Right cardiac atrium (tissue), 5 donors: ENCODE measurements at regions not wholly inside any gene's neighbourhood (a gene's known extent, or its start where the extent isn't known, plus 50 kb on each side); places are given as distances from the start of the nearest gene placed in this dataset.
"Not testable (repeated sequence)": the region's sequence is repeated elsewhere in the genome, so short reads cannot be mapped to it uniquely, and the experiment has no call there.

Experiments used
- ATAC-seq, 2 donors: fragments of 200-7000 bp; cut with Tn5 transposase; one replicate each; pipeline versions ENCODE4 v1.8.0 to v1.9.1; 2020; ENCODE audit warnings: moderate library complexity in 2 of 2, mild to moderate bottlenecking in 1 of 2
- DNase-seq, 3 donors: peaks; one replicate each; pipeline ENCODE4 v3.0.0-alpha.2; 2020
- H3K27ac ChIP-seq: one replicate; pipeline ENCODE4 v1.5.1; 2013; ENCODE audit warnings: mild to moderate bottlenecking, low read length, control low read depth, moderate library complexity
- H3K27me3 ChIP-seq: one replicate; pipeline ENCODE4 v1.6.1; 2013; ENCODE audit not compliant: control insufficient read depth, insufficient read depth
- H3K4me1 ChIP-seq: one replicate; pipeline ENCODE4 v1.6.1; 2013; ENCODE audit warnings: low read length; ENCODE audit not compliant: control insufficient read depth, insufficient read depth
- H3K4me3 ChIP-seq: one replicate; pipeline ENCODE4 v1.5.1; 2013; ENCODE audit warnings: low read length, control low read depth
- H3K9me3 ChIP-seq: one replicate; pipeline ENCODE4 v1.6.1; 2013; ENCODE audit warnings: low read length; ENCODE audit not compliant: control insufficient read depth
- WGBS: extraction: QIAGEN DNeasy Blood & Tissue Kit; methylation state at CpG from one replicate; pipeline ENCODE4 v1.1.7; 2013; 5-methylcytosine and 5-hydroxymethylcytosine counted together
- intact Hi-C, 4 donors: fragments of 100-400 bp; cut with DNase I; formaldehyde crosslinking; loops; one replicate each; pipeline versions ENCODE4 v1.11.0 to v1.14.0; 2022 to 2023
- donor health status: healthy with polysubstance abuse.
- donor health status: DM: no; HTN: yes; CAD: no.
- donor health status: DM: no; HTN: no; CAD: no.
- donor health status: DM: no; HTN: yes; CAD: no; lungs with severe emphysema.
- donor health status: DM: yes; HTN: yes; CAD: no.

DNA sequence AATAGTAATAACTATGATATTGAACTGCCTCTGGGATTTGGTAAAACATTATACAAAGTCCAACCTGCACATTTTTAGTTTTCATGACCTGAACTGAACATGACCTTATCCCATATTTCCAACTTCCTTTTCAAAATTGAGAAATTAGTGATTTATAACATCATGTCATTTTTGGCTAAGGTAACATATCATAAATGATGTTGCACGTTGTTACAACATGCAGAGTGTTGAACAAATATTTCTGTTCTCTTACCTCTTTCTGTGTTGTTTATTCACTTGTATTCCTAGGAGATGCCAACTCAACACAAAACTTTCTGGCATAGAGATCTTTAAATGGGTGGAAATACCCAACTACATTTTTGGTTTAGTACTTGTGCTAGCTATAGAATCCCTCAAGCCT is 496.0 kb downstream of the SLC6A15 start:
- no peak for DNase-seq
- H3K27ac ChIP-seq, result no peak overlapping the region
- 38% methylated on average over 1 of the region's 1 CpG for WGBS
- ATAC-seq, result no peak
- H3K27me3 ChIP-seq, result no peaks in the 10 kb centered on the region
- H3K4me1 ChIP-seq, result no peaks in the 10 kb centered on the region
- no peak overlapping the region for H3K4me3 ChIP-seq
- H3K9me3 ChIP-seq, result no peaks in the 10 kb centered on the region
- intact Hi-C loops, result no loop called here

GRCh38 chr12:84415946-84416345 is 496.7 kb downstream of the SLC6A15 start:
- WGBS, result 83% methylated on average over 2 of the region's 2 CpGs
- no peak for ATAC-seq

GRCh38 chr12:84413656-84414055 is 498.9 kb downstream of the SLC6A15 start:
- no peak overlapping the region for H3K4me3 ChIP-seq
- no peak overlapping the region for H3K27ac ChIP-seq
- intact Hi-C loops, result no loop called here
- no peaks in the 10 kb centered on the region for H3K27me3 ChIP-seq
- 61% methylated on average over 2 of the region's 2 CpGs for WGBS
- no peaks in the 10 kb centered on the region for H3K4me1 ChIP-seq
- DNase-seq (no peak), ATAC-seq (no peak)
- H3K9me3 ChIP-seq, result no peaks in the 10 kb centered on the region

More at GRCh38 chr12:84415946-84416345, 496.7 kb downstream of the SLC6A15 start:
- Histone ChIP-seq H3K4me3 (no peak overlapping the region), H3K27ac (no peak overlapping the region), H3K4me1 (no peaks in the 10 kb centered on the region), H3K27me3 (no peaks in the 10 kb centered on the region), H3K9me3 (no peaks in the 10 kb centered on the region)
- no peak for DNase-seq
- intact Hi-C loops, result no loop called here

DNA sequence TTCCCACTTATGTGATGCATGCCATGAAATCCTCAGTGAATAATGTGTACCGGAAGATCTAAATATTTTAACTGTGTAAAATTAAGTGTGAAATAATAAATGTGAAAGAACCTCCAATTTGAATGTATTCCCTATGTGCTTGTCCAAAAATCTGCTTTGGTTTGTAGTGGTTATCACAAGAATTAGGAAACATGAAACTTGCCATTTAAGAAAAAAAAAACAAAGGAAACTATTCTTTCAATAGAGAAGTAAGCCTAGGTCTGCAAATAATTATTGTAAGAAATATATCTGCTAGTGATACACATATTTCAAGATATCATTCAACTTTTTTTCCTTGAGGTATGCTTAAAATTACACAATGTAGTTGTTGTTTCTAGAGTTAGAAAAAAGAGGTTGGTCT is 500.4 kb downstream of the SLC6A15 start:
- Histone ChIP-seq H3K4me3 (no peak overlapping the region), H3K27me3 (no peaks in the 10 kb centered on the region), H3K9me3 (no peaks in the 10 kb centered on the region), H3K27ac (no peak overlapping the region), H3K4me1 (no peaks in the 10 kb centered on the region)
- ATAC-seq, result no peak
- no peak for DNase-seq
- 76% methylated on average over 1 of the region's 1 CpG for WGBS
- intact Hi-C loops, result no loop called here

DNA sequence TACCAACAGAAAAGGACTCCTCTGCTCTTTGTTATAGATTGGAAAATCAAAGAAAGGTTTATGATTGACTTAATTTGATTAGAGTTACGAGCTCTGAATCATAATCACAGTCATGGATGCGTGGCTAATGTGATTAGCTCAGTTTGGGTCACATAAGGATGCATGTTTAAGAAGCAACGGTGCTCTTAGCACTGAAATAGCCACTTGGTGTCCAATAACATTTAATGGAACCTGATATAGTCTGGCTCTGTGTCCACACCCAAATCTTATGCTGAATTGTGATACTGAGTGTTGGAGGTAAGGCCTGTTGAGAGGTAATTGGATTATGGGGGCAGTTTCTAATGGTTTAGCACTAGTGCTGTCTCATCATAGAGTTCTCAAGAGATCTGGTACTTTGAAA is 501.6 kb downstream of the SLC6A15 start:
- Histone ChIP-seq H3K27me3 (no peaks in the 10 kb centered on the region), H3K9me3 (no peaks in the 10 kb centered on the region), H3K27ac (no peak overlapping the region), H3K4me1 (no peaks in the 10 kb centered on the region), H3K4me3 (no peak overlapping the region)
- intact Hi-C loops, result no loop called here
- 83% methylated on average over 3 of the region's 3 CpGs for WGBS
- ATAC-seq, result no peak
- DNase-seq, result no peak

- Histone ChIP-seq H3K4me1 (no peaks in the 10 kb centered on the region), H3K9me3 (no peaks in the 10 kb centered on the region), H3K27me3 (no peaks in the 10 kb centered on the region), H3K4me3 (no peak overlapping the region), H3K27ac (no peak overlapping the region)
- intact Hi-C loops, result no loop called here
- no peak for ATAC-seq
- 81% methylated on average over 1 of the region's 1 CpG for WGBS
- no peak for DNase-seq
These were observed 503.7 kb downstream of the SLC6A15 start for GRCh38 chr12:84408936-84409335.

DNA sequence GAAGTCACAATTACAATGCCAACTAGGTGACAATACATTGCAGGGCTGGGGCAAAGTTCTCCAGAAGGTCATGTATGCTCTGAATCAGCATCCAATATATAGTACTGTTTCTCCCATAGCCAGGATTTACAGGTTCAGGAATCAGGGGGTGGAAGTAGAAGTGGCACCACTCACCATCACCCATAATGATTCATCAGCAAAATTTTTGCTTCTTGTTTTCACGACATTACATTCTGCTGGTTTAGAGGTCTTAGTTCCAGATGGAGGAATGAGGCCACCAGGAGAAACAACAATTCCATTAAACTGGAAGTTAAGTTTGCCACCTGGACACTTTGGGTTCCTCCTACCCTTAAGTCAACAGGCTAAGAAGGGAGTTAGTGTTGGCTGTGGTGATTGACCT is 505.9 kb downstream of the SLC6A15 start:
- H3K27me3 ChIP-seq, ATAC-seq, intact Hi-C loops, H3K4me1 ChIP-seq, H3K27ac ChIP-seq, DNase-seq, H3K4me3 ChIP-seq, H3K9me3 ChIP-seq: not testable (repeated sequence)
- 89% methylated on average over 1 of the region's 1 CpG for WGBS

GRCh38 chr12:84397846-84398245 is 514.8 kb downstream of the SLC6A15 start:
- no peak overlapping the region for H3K4me3 ChIP-seq
- H3K4me1 ChIP-seq, result no peaks in the 10 kb centered on the region
- H3K9me3 ChIP-seq, result no peaks in the 10 kb centered on the region
- DNase-seq, result no peak
- intact Hi-C loops, result no loop called here
- no peaks in the 10 kb centered on the region for H3K27me3 ChIP-seq
- no peak for ATAC-seq
- H3K27ac ChIP-seq, result no peak overlapping the region

GRCh38 chr12:84397263-84397662 is 515.3 kb downstream of the SLC6A15 start:
- intact Hi-C loops, result no loop called here

GRCh38 chr12:84391176-84391575 is 521.4 kb downstream of the SLC6A15 start:
- H3K27ac ChIP-seq, H3K4me3 ChIP-seq, intact Hi-C loops: not testable (repeated sequence)

More at GRCh38 chr12:84397263-84397662, 515.3 kb downstream of the SLC6A15 start:
- no peaks in the 10 kb centered on the region for H3K4me1 ChIP-seq
- ATAC-seq (no peak), DNase-seq (no peak)
- no peak overlapping the region for H3K27ac ChIP-seq
- no peaks in the 10 kb centered on the region for H3K9me3 ChIP-seq
- no peak overlapping the region for H3K4me3 ChIP-seq
- 81% methylated on average over 1 of the region's 1 CpG for WGBS
- H3K27me3 ChIP-seq, result no peaks in the 10 kb centered on the region

DNA sequence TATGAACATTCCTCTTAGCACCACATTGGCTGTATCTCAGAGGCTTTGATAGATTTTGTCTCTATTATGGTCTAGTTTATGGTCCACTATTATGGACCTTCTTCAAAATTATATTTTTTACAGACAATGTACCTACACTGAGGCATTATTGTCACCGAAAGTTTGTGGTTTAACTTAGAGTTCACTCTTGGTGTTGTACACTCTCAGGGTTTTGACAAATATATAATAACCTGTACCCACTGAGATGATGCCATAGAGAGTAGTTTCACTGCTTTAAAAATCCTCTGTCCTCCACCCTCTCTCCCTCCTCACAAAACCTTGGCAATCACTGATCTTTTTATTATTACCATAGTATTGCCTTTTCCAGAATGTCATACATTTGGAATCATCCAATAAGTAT is 528.2 kb downstream of the SLC6A15 start:
- ATAC-seq (no peak), DNase-seq (no peak)
- Histone ChIP-seq H3K4me1 (no peaks in the 10 kb centered on the region), H3K27ac (no peak overlapping the region), H3K27me3 (no peaks in the 10 kb centered on the region), H3K9me3 (no peaks in the 10 kb centered on the region), H3K4me3 (no peak overlapping the region)
- intact Hi-C loops, result no loop called here
- 91% methylated on average over 1 of the region's 1 CpG for WGBS

More at GRCh38 chr12:84391176-84391575, 521.4 kb downstream of the SLC6A15 start:
- not testable (repeated sequence) for H3K4me1 ChIP-seq, H3K9me3 ChIP-seq, DNase-seq, ATAC-seq, H3K27me3 ChIP-seq

GRCh38 chr12:84382486-84382885 is 530.1 kb downstream of the SLC6A15 start:
- ATAC-seq, H3K9me3 ChIP-seq, H3K27ac ChIP-seq, H3K4me3 ChIP-seq, DNase-seq, H3K4me1 ChIP-seq, intact Hi-C loops, H3K27me3 ChIP-seq: not testable (repeated sequence)
- 51% methylated on average over 1 of the region's 1 CpG for WGBS
